ENCODE measurements at regions not wholly inside any gene's neighbourhood (a gene's known extent, or its start where the extent isn't known, plus 50 kb on each side); places are given as distances from the start of the nearest gene placed in this dataset.

DNA sequence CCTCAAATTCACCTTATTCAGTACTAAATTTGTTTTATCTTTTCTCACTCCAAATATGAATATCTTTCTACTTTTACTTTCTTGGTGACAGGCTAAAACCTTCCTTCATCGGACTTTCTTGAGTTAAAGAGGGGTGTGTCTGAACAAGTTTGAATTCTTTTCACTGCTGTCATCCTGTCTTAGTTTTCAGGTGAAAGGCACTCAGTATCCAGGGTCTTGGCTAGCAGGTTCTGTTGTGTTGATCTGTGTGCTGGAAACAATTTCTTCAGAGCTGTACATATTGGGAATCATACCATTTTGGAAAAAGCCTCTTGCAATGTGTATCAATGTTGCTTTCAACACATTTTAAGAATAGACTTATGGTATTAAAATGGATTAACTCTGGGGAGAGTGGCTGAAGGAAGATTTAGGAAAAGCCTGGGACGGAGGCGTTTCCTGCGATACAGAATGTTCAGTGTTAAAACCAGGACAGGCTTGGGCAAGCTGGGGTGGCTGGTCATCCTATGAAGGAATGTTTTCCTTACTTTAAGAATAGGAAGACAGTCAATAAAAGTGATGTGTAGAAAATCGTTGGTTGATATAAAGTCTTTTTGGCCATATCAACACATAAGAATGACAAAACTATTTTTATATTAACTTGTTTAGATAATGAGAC lies 350.7 kb upstream of the SPRED2 start:
- Histone ChIP-seq H3K56ac (replicated peaks; ENCODE audit: insufficient read length, low read depth, low read length) (no peak overlapping the region), H3K27ac (ENCODE audit: low read depth, low read length) (no peak overlapping the region), H4K20me1 (replicated peaks in 1 of 2; ENCODE audit: control insufficient read depth in 1 of 2, insufficient read depth in 2 of 2, low read length in 2 of 2) (no peaks in the 10 kb centered on the region), H3K4me2 (ENCODE audit: insufficient read depth in 1 of 2, low read depth in 2 of 2, low read length in 2 of 2) (no peak overlapping the region), H3K79me2 (ENCODE audit: control insufficient read depth in 1 of 2, insufficient read depth in 2 of 2, low read length in 2 of 2) (no peaks in the 10 kb centered on the region), H2BK15ac (ENCODE audit: low read length) (no peak overlapping the region), H3K23ac (ENCODE audit: insufficient read length) (no peak overlapping the region), H3K14ac (ENCODE audit: insufficient read length) (no peak overlapping the region), H3K4me3 (ENCODE audit: extremely low read depth in 1 of 4, insufficient read depth in 2 of 4, low read depth in 3 of 4, low read length in 4 of 4) (no peak overlapping the region), H3K27me3 (replicated peaks in 1 of 4; ENCODE audit: control insufficient read depth in 3 of 4, extremely low read depth in 1 of 4, insufficient read depth in 3 of 4, low read length in 3 of 4) (no peaks in the 10 kb centered on the region; a peak in 1 of 7 replicates), H2BK120ac (replicated peaks; ENCODE audit: low read depth, low read length) (no peak overlapping the region), H3K36me3 (ENCODE audit: control insufficient read depth in 2 of 4, insufficient read depth in 4 of 4, low read length in 3 of 4) (no peaks in the 10 kb centered on the region), H3K9ac (replicated peaks in 1 of 4; ENCODE audit: extremely low read depth in 1 of 4, low read depth in 3 of 4, low read length in 3 of 4) (no peak overlapping the region), H3K18ac (ENCODE audit: extremely low read depth, low read length) (no peak overlapping the region), H3K23me2 (ENCODE audit: low read depth, low read length) (no peaks in the 10 kb centered on the region), H3K4me1 (replicated peaks in 1 of 4; ENCODE audit: control insufficient read depth in 3 of 4, insufficient read depth in 4 of 4, low read length in 3 of 4) (no peaks in the 10 kb centered on the region; a peak in 1 of 7 replicates), H3K9me3 (ENCODE audit: insufficient read depth in 2 of 2, low read depth in 1 of 2, low read length in 1 of 2) (no peaks in the 10 kb centered on the region), H4K91ac (replicated peaks; ENCODE audit: insufficient read length, low read length) (no peak overlapping the region), H2BK12ac (ENCODE audit: low read depth, low read length) (no peak overlapping the region), H2AK5ac (ENCODE audit: low read depth, low read length) (no peak overlapping the region), H4K5ac (ENCODE audit: insufficient read length, low read depth, low read length) (no peak overlapping the region), H3K79me1 (ENCODE audit: low read depth, low read length) (no peaks in the 10 kb centered on the region), H4K8ac (ENCODE audit: extremely low read depth, insufficient read depth, low read length) (no peak overlapping the region), H2BK20ac (ENCODE audit: low read length) (no peak overlapping the region), H2AFZ (ENCODE audit: low read length) (no peak overlapping the region), H2BK5ac (ENCODE audit: low read depth, low read length) (no peak overlapping the region), H3K4ac (replicated peaks; ENCODE audit: insufficient read length, low read depth, low read length) (no peak overlapping the region)
- no peak for DNase-seq (ENCODE audit: low read depth in 1 of 2, low spot score in 2 of 2)
- POLR2A ChIA-PET (ENCODE audit: partially characterized antibody): no interaction called here
- FAIRE-seq: no peak
- CTCF ChIA-PET (ENCODE audit: partially characterized antibody): interaction anchor here (0.9 to 1.9 kb wide), 2 partner anchors 18 kb away, joined by 4 to 8 read pairs; no protein-coding TSS in a partner anchor
- 86% methylated on average over 5 of the region's 5 CpGs; no CpG with 5 or more reads in 1 of the 2 experiments for WGBS, 2 experiments (ENCODE audit: extremely low coverage in 1 of 2, insufficient coverage in 1 of 2, insufficient read length in 1 of 2, insufficient replicate concordance in 2 of 2, low coverage in 1 of 2, low lambda C conversion rate in 2 of 2, missing lambda C conversion rate in 1 of 2)
- TF ChIP-seq POU5F1 (IDR thresholded peaks at IDR 0.05; ENCODE audit: low read depth, low read length) (no peak), EP300 (IDR thresholded peaks at IDR 0.05; ENCODE audit: borderline replicate concordance in 1 of 2, low read depth in 2 of 2, low read length in 2 of 2) (no peak), HDAC6 (IDR thresholded peaks at IDR 0.05; ENCODE audit: low read depth, low read length) (no peak), BACH1 (IDR thresholded peaks at IDR 0.05; ENCODE audit: low read length) (no peak), NANOG (IDR thresholded peaks at IDR 0.05; ENCODE audit: insufficient read depth, low read depth, low read length, poor library complexity, severe bottlenecking) (no peak), YY1 (IDR thresholded peaks at IDR 0.05; ENCODE audit: low read depth, low read length) (no peak), GTF2F1 (IDR thresholded peaks at IDR 0.05; ENCODE audit: borderline replicate concordance, low read depth, low read length) (no peak), FOSL1 (IDR thresholded peaks at IDR 0.05; ENCODE audit: insufficient read depth, low read depth, low read length) (no peak), SIRT6 (IDR thresholded peaks at IDR 0.05; ENCODE audit: low read length) (no peak), CEBPB (IDR thresholded peaks at IDR 0.05; ENCODE audit: low read depth, low read length) (no peak), RXRA (IDR thresholded peaks at IDR 0.05; ENCODE audit: insufficient read depth, low read depth, low read length) (no peak), SAP30 (IDR thresholded peaks at IDR 0.05; ENCODE audit: insufficient read depth, insufficient replicate concordance, low read length) (no peak), SP1 (IDR thresholded peaks at IDR 0.05; ENCODE audit: low read depth, low read length) (no peak), RAD21 (IDR thresholded peaks at IDR 0.05 in 1 of 2, conservative IDR thresholded peaks at IDR 0.05 in 1 of 2; ENCODE audit: low read depth in 2 of 2, low read length in 2 of 2) (no peak)
